Epidermal melanocyte (primary cell): ENCODE measurements at regions not wholly inside any gene's neighbourhood (a gene's known extent, or its start where the extent isn't known, plus 50 kb on each side); places are given as distances from the start of the nearest gene placed in this dataset.
"Not testable (repeated sequence)": the region's sequence is repeated elsewhere in the genome, so short reads cannot be mapped to it uniquely, and the experiment has no call there.

Experiments
- DNase-seq: peaks from one replicate; pipeline ENCODE4 v3.0.0; 2011; ENCODE audit warnings: low spot score; ENCODE audit not compliant: insufficient read length

DNA sequence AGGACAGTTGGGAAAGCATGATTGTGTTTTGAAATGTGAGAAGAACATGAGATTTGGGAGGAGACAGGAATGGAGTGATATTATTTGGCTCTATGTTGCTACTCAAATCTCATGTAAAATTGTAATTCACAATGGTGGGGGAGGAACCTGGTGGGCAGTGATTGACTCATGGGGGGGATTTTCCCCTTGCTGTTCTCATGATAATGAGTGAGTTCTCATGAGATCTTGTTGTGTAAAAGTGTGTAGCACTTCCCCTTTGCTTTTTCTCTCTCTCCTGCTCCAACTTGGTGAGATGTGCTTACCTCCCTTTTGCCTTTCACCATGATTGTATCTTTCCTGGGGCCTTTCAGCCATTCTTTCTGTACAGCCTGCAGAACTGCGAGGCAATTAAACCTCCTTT is 1261.0 kb upstream of the ATXN8OS start:
- DNase-seq, result no peak

DNA sequence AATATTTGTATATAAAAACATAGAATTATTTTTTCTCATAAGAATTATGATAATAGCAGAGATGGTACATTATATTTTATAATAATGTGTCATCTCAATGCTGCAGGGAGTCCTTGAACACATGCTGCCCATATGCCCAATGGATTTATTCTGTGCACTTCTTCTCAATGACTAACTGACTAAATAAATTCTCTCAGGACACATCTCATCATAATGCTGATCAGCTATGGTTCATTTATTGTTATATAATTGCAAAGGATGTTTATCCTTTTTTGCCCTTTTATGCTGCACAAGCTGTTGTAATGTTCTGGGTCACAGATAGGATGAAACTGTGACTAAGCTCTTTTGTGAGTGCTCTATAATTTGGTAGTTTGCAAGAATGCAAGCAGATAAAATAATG is 1273.3 kb upstream of the ATXN8OS start:
- no peak for DNase-seq

DNA sequence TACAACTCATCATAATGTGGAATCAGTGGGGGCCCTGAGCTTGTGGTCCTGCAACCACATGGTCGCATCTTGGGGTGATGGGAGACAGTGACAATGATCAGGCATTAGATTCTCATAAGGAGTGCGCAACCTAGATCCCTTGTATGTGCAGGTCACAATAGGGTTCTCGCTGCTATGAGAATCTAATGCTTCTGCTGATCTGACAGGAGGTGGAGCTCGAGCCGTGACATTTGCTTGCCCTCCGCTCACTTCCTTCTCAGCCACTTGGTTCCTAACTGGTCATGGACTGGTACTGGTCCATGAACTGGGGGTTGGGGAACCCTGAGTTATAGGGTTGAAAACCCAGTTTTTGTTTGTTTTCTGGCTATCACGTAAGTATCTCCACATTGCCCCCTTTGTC is 1290.9 kb upstream of the ATXN8OS start:
- no peak for DNase-seq

DNA sequence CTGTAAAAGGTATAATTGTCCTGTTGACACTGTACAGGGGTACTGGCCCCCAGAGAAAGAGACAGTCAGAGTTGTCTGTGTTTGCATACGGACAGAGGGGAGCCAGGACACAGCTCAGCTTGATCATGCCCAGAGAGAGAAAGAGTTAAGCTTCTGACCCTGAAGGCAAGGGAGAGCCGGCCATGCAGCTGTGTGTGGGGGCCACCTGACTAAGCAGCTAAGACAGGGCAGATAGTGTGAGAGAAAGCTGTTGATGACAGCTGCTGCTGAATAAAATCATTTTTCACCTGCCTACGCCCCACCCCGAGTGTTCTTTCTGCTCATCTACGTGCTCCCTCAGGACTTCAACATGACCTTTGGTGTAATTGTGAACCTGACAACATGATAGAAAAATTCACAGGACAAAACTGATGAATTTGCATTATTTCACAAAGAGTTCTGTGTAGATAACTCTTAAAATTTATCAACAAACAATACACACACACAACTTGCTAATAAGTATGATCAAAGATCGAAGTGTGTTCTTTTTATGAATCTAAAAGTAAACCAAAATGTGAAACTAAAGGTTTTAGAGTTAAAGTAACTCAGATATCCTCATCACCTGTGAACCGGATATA is 1294.3 kb upstream of the ATXN8OS start:
- no peak for DNase-seq

DNA sequence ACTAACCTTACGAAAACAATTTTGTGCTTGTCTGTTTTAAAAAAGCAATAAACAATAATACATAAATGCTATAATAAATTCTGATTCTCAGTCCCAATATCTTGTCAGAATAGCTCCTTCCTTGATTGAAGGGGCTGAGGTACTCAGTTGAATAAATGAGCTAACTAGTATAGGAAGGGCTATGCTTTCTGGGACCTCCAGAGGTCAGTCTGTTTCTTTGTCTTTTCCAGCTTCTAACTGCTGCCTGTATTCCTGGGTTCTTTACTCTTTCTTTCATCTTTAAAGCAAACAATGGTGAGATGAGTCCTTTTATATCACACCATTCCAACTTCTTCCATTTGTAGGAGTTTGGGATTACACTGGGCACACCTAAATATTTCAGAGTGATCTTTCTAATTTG is 1297.0 kb upstream of the ATXN8OS start:
- no peak for DNase-seq

DNA sequence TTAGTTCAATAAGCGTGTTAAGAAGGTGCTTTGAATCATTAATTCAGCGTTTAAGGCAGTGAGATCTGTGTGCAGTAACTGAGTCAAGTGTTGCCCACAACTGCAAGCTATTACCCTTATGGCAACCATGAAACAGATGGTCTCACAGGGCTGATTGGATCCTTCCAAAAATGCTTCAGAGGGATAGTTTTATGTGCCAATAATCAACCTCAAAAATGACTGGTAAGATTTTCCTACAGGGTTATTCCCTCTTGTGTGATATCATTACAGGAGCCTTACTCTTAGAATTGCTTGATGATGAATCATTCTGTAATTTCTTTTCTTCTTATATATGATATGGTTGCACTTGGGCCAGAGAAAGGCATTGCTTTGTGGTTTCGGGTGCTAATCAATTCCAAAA is 1299.2 kb upstream of the ATXN8OS start:
- DNase-seq, result no peak

DNA sequence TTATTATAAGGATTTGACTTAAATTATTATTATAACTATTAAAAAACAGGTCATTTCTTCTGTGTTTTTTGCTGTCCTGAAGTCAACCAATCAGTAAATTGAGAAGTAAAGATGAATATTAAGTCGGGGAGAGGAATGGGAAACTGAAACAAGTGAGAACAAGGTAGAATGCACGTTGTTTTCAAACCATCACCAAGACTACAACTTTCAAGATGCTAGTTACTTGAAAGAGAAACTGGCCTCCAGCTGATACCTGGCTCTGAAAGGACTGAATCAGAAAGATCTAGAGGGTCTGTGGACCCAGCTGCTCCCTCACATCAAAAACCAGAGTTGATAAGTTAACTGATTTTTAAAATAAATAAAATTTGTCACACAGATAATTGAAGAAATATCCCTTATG is 1301.5 kb upstream of the ATXN8OS start:
- no peak for DNase-seq

DNA sequence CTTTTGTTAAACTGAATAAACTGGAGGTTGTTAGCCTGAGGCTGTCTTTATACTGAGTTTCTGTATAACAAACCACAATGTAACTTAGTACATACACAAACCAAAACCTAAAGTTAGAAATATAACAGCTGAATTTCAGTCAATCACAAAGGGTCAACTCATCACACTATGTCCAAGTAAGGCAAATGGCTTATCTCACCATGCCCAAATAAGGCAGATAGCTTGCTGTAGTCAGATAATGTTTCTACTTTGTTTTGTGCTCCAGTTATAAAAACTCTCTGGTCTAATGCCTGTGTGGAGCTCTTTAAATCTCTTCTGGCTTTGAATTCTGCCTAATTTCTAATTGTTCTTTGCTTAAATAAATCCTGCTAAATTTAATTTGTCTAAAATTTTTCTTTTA is 1323.4 kb upstream of the ATXN8OS start:
- no peak for DNase-seq

DNA sequence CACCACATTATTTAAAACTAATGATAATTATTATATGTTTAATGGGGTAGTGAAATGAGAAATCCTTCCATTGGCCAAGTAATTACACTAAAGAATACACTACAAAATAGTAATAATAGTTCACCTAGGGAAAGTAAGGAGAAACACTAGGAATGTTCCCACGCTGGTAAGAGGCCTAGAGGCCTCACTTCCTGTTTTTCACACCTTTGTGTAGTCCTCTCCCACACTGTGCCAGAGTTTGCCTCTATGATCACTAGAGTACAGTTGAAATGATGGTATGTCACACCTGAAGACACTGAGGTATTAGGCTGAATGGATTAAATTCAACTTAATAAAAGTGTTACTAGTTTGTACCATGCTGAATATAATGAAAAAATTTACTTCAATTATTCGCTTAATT is 1348.0 kb upstream of the ATXN8OS start:
- no peak for DNase-seq

DNA sequence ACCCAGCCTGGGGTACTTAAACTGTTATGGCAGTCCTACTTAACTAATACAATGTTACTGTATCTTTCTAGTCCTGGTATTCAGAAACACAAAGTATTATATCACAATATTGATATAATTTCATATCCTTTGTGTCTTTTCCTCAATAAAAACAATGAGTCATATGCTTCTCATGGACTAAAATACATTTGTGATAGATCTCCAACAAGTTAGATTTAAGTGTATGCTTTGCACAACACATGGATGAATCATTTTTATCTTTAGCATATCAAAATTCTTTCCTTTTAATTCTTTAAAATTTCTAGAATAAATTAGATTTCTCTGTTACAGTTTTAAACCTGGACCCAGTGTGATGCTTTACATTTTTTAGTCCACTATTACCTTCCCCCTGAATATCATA is 1357.8 kb upstream of the ATXN8OS start:
- DNase-seq, result no peak

DNA sequence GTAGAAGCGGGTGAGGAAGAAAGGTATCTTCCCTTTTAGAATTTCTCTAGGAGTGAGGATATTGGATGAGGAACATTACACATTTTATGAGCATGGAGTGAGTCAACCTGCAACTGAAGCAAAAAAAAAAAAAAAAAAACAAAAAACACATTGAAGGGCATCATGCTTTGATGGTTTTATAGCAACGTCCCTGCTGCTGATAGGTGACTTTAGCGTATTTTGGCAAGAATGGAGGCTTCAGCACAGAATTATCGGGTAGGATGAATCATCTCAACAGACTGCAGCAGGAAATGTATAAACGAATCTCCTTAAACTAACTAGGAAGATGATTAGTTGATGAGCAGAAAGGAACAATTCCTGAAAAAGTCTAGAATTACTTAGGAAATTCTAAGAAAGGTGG is 1359.6 kb upstream of the ATXN8OS start:
- DNase-seq, result no peak

DNA sequence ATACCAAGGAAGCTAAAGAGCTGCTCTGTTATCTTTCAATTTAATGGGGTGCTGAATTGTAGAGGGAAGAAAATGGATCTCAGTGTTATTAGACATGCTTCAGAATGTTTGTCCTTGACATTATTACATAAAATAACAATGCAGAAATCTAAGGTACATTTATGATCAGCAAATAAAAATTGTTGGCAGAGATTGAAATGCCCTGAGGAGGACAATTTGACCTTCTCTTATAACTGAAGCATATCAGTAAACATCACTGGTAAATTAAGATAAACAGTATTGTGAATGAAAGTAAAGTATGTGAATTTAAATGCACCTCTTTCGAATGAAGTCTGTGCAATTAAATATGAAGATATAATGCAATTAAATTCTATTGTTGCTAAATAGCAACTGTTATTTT is 1362.1 kb upstream of the ATXN8OS start:
- no peak for DNase-seq

DNA sequence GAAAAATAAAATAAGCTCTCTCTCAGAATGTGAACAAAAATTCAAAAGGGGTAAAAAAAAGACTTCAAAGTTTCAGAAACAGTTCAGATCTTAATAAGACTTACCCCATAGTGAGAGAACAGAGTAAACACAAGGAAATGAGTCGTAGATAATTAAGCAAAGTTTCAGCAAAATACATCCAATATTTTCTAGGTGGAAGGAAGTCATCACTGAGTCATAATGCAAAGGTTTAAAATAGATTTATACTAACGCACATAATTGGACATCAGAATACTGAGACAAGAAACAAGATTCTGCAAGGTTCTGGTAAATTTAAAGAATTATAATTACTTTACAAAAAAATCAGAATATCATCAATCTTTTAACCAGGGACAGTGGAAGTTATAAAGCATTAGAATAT is 1370.7 kb upstream of the ATXN8OS start:
- DNase-seq, result no peak

DNA sequence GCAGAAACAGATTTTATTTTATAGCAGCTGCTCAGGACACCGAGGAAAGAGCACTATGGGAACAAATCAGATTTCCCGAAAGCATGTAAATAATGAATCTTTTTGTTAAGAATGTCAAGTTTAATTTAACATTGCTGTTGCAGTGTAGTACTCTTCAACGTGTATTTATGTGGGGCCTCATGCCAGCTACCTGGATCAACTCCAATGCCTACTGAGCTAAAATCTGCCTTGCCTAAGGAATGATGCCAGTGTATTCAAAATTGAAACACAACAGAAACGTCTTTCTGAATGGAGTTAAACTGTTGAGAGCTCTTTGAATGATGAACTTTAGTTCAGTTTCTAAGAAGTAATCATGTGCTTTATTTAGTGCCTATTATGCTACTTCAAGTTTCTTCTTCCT is 1379.8 kb upstream of the ATXN8OS start:
- DNase-seq, result no peak

DNA sequence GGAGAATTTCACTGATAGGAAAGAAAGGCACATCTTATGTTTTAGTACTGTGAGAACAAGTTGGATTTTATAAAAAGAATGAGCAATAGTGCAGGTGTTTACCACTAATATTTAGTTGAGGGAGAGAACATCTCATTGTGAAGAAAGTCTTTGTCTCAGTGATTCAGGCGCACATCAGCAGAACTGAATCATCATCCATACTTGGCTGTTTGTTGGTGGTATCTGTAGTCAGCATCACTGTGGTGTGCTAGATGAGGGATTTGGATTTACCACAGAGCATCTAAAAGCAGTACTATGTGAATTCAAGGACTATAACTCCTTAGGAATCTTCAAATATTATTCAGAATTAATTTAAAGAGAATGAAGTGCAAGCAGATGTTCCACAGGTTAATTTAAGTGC is 1380.5 kb upstream of the ATXN8OS start:
- DNase-seq, result no peak

DNA sequence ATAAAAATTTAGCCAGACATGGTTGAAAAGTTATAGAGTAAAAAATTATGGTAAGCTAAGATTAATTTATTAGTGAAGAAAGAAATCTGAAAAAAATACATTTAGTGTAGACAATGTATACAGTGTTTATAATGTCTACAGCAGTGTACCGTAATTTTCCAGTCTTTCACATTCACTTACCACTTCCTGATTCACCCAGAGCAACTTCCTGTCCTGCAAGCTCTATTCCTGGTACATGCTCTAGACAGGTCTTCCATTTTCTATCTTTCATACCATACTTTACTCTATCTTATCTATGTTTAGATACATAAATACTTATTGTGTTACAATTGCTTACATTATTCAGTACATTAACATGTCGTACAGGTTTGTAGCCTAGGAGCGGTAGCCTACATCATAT is 1387.8 kb upstream of the ATXN8OS start:
- no peak for DNase-seq

DNA sequence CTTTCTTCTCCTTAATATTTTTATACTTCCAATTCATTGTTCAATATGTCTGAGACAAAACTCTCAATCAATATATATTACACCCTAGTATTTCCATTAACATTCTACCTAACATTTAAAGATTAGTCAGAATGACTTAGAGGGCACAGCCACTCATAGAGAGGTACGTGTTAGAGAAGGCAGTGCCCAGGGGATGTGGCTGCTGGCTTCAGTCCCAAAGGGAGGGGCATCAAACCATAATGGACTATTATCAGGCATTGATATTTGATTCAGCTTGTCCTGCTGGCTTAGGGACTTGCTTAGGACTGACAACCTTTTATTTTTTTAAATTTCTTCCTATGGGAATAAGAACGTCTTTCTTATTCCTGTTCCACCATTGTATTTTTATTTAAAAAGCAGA is 1392.0 kb upstream of the ATXN8OS start:
- DNase-seq, result no peak

DNA sequence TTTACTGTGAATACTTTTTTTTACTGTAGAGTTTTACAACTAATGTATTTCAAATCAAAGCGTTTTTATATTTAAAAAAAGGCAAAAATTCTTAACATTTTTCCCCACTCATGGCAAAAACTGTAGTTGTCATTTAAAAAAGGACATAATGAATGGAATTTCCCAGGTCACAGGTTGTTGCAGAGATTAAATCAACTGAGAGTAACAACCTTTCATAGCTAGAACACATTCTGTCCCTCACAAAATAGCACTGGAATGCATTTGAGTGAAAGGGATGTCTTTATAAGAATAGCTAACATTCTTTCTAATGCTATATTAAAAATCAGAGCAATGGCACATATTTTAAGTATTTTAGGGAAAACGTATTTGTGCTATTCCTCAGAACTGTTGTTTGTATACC is 1393.3 kb upstream of the ATXN8OS start:
- no peak for DNase-seq

DNA sequence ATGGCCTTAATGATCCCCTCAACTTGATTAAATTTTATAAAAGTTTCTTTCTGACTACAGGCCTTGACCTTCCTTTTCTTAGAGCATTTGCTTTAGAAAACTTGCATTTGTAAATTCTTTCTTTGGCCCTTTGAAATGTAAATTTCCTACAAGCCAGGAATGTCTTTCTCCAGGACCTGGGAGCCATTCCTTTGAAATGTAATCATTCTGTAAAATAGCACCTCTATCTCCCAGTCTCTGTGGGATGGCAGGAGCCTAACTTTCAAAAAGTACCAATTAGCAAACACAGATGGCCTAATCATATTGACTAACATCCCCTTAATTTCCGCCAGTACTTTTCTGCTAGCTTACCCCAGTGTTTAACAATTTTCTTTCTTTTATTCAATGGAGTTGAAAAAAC is 1394.2 kb upstream of the ATXN8OS start:
- DNase-seq, result no peak

DNA sequence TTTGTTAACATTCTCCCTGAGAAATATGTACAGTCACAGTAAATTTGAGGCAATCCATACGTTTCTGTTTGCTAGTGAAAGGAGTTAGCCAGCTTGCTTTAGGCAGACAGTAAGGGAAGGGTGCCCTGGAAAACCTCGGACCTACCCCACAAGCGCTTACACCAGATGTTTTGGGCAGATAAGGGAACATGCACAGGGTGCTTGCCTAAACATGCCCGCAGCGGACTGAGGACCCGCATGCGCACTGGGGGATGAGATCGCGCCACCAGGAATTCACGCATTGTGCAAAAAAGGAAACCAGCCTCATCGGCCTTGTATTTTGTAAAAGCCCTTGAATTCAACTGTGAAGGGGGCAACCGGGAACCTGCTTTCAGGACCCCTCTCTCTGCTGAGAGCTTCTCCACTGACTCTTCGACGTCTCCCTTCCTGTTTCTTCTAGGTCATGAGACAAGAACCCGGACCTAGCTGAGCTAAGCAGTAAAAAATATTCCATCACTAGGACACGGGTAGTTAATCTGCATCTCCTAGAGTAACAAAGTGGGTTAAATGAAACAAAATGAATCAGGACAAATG is 1399.2 kb upstream of the ATXN8OS start:
- no peak for DNase-seq

DNA sequence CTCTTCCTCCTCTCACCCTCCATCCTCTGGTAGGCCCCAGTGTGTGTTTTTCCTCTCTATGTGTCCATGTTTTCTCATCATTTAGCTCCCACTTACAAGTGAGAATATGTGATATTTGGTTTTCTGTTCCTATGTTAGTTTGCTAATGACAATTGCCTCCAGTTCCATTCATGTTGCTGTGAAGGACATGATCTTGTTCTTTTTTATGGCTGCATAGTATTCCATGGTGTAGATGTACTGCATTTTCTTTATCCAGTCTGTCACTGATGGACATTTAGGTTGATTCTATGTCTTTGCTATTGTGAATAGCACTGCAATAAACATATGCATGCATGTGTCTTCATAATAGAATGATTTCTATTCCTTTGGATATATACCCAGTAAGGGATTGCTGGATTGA is 1401.6 kb upstream of the ATXN8OS start:
- DNase-seq, result not testable (repeated sequence)

DNA sequence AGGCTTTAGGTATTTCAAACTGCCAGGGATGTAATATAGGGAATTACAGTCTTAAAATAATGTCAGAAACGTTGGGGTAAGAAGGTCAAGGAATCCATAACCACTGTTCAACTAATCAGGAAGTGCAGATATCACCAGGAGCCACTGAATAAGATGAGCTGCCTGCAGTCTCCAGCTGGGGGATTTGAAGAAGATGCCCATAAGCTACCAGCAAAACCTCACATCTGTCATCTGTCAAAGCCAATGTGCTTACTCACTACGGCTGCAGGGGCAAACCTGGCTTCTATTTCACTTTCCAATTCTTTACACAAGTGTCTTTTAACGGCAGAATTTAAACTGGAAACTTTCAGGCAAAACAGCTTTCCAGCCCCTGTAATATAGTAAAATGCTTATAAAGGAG is 1410.1 kb upstream of the ATXN8OS start:
- no peak for DNase-seq

DNA sequence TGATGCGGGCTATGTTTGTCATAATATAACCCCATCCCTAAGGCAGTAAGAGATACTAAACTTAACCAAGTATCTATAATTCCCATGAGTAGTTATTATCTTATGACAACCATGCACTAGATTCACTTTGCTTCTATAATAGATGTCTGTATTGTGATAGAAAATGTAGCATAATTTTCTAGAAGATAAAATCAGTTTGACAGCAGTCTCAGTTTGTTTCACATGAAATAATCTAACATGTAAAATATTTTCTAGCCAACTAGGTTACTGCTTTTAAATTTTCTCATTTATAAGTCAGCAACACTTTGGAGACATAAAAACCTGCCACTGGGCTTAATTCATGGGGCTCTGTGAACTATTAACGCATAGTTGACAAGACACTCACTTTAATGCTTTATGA is 1410.7 kb upstream of the ATXN8OS start:
- DNase-seq, result no peak

DNA sequence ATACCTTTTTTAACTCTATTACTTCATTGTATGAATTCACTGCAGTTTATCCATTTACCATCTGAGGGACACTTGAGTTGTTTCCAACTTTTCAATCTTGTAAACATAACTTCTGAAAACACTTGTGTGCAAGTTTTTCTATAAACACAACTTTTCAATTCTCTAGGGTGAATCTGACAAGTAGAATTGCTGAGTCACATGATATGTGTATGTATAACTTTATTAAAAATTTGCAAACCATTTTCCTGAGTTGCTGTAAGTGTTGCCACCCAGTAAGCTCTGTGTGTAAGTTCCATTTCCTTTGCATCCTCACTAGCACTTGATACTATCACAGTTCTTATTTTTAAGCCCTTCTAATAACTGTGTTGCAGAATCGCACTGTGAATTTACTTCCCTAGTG is 1415.6 kb upstream of the ATXN8OS start:
- no peak for DNase-seq
